Astrocyte (in vitro differentiated cells and primary cell): ENCODE measurements at regions not wholly inside any gene's neighbourhood (a gene's known extent, or its start where the extent isn't known, plus 50 kb on each side); places are given as distances from the start of the nearest gene placed in this dataset.

ENCODE experiments used
- EZH2 ChIP-seq: IDR thresholded peaks from 2 replicates; pipeline ENCODE4 v1.6.1; 2012; ENCODE audit warnings: mild to moderate bottlenecking, low read length, inconsistent platforms; ENCODE audit not compliant: insufficient read depth
- TF ChIP-seq, protein P1 (sequence below): IDR thresholded peaks from 2 replicates; pipeline ENCODE4 v1.5.1; 2011; ENCODE audit warnings: low read depth, mild to moderate bottlenecking, inconsistent platforms, low read length, moderate library complexity; ENCODE audit not compliant: insufficient read depth

DNA sequence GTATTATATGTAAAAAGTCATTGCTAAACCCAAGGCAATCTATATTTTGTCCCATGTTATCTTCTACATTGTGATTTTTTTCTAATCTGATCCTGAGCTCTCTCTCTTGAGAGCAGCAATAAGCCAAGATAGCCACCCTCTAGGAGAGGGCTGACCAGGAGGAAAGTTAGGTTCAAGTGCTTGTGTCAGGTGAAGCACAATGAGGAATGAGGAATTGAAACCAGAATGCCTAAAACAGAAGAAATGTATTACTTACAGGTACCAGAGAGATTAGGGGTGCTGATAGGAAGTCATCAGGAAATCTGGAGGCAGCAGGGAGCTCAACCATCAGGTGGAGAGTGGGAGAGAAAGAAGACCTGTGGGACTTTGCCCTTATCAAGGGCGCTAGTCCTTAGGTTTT, 85.5 kb upstream of the BARHL2 start:
- TF ChIP-seq, protein P1, sequence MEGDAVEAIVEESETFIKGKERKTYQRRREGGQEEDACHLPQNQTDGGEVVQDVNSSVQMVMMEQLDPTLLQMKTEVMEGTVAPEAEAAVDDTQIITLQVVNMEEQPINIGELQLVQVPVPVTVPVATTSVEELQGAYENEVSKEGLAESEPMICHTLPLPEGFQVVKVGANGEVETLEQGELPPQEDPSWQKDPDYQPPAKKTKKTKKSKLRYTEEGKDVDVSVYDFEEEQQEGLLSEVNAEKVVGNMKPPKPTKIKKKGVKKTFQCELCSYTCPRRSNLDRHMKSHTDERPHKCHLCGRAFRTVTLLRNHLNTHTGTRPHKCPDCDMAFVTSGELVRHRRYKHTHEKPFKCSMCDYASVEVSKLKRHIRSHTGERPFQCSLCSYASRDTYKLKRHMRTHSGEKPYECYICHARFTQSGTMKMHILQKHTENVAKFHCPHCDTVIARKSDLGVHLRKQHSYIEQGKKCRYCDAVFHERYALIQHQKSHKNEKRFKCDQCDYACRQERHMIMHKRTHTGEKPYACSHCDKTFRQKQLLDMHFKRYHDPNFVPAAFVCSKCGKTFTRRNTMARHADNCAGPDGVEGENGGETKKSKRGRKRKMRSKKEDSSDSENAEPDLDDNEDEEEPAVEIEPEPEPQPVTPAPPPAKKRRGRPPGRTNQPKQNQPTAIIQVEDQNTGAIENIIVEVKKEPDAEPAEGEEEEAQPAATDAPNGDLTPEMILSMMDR: no peak
- no peak for TF ChIP-seq EZH2
